Right atrium auricular region (tissue), 2 donors: ENCODE measurements at regions not wholly inside any gene's neighbourhood (a gene's known extent, or its start where the extent isn't known, plus 50 kb on each side); places are given as distances from the start of the nearest gene placed in this dataset.

Experiments
- DNase-seq: peaks from one replicate; pipeline ENCODE4 v3.0.0-alpha.2; 2019; ENCODE audit warnings: low spot score
- H3K27ac ChIP-seq, 2 donors: fragments of 200-600 bp; sonication (generic); 1 replicate in 1 of 2; 2 replicates in 1 of 2; pipeline ENCODE4 v1.5.1; 2016 to 2019
- H3K27me3 ChIP-seq, 2 donors: fragments of 200-600 bp; sonication (generic); one replicate each; pipeline versions ENCODE4 v1.5.1 to v1.6.0; 2017 to 2019
- H3K36me3 ChIP-seq: fragments of 200-600 bp; sonication (generic); one replicate; pipeline ENCODE4 v1.5.1; 2016
- H3K4me1 ChIP-seq, 2 donors: fragments of 200-600 bp; sonication (generic); one replicate each; pipeline versions ENCODE4 v1.5.1 to v1.6.0; 2017 to 2019
- H3K4me3 ChIP-seq, 2 donors: fragments of 200-600 bp; sonication (generic); 1 replicate in 1 of 2; 2 replicates in 1 of 2; pipeline ENCODE4 v1.5.1; 2017 to 2019; ENCODE audit warnings: mild to moderate bottlenecking in 1 of 2, moderate library complexity in 1 of 2
- H3K9me3 ChIP-seq, 2 donors: fragments of 200-600 bp; sonication (generic); one replicate each; pipeline ENCODE4 v1.5.1; 2019
- CTCF ChIP-seq, 2 donors: fragments of 200-600 bp; sonication (generic); IDR thresholded peaks; one replicate each; pipeline ENCODE4 v1.5.1; 2019; ENCODE audit warnings: antibody characterized with exemption in 2 of 2

DNA sequence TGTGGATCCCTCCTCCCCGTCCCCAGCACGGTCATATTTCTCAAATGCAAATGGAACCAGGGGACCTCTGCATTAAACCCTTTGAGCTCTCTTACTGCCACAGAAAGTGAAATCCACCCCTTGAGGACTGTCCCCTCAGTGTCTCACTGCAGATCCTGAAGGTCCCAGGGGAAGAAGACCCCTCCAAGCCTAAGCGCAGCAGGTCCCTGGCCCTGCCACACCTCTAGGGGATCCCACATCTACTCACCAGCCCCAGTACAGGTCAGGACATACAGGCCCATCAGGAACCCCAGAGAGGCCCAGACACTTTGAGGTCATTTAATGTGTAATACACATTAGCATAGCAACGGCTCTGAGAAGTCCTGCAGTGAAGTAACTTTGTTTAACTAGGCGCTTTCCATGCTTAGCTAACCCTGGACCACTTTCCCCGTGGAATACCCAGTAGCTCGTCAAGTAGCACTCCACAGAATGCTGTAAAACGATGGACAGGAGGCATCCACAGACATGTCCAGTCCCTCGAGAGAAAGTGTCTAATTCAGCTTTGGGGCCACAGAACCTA is 54.7 kb upstream of the ALDH1B1 start:
- Histone ChIP-seq H3K27me3 (no peaks in the 10 kb centered on the region), H3K4me1 (peaks cover 0 to 8% of the 10 kb centered on the region in 2 donors), H3K27ac (no peak overlapping the region), H3K4me3 (no peak overlapping the region), H3K9me3 (no peaks in the 10 kb centered on the region), H3K36me3 (no peaks in the 10 kb centered on the region)
- no peak for TF ChIP-seq CTCF (IDR thresholded peaks at IDR 0.05)
- no peak for DNase-seq

GRCh38 chr9:38337181-38337580 is 55.3 kb upstream of the ALDH1B1 start:
- no peak overlapping the region for H3K27ac ChIP-seq
- no peaks in the 10 kb centered on the region for H3K27me3 ChIP-seq
- H3K4me3 ChIP-seq = no peak overlapping the region
- no peak for TF ChIP-seq CTCF (IDR thresholded peaks at IDR 0.05)
- no peaks in the 10 kb centered on the region for H3K36me3 ChIP-seq
- no peaks in the 10 kb centered on the region for H3K9me3 ChIP-seq
- no peak for DNase-seq
- H3K4me1 ChIP-seq = peaks cover 0 to 8% of the 10 kb centered on the region in 2 donors

- Histone ChIP-seq H3K4me1 (peaks cover 0 to 8% of the 10 kb centered on the region in 2 donors), H3K27ac (no peak overlapping the region), H3K27me3 (no peaks in the 10 kb centered on the region), H3K9me3 (no peaks in the 10 kb centered on the region), H3K4me3 (no peak overlapping the region), H3K36me3 (no peaks in the 10 kb centered on the region)
- DNase-seq = no peak
- no peak for TF ChIP-seq CTCF (IDR thresholded peaks at IDR 0.05)
These were observed 56.2 kb upstream of the ALDH1B1 start for GRCh38 chr9:38336341-38336740.

GRCh38 chr9:38335686-38336085 is 56.8 kb upstream of the ALDH1B1 start:
- Histone ChIP-seq H3K4me3 (no peak overlapping the region), H3K36me3 (no peaks in the 10 kb centered on the region), H3K4me1 (peaks cover 0 to 8% of the 10 kb centered on the region in 2 donors), H3K27me3 (no peaks in the 10 kb centered on the region), H3K27ac (no peak overlapping the region), H3K9me3 (no peaks in the 10 kb centered on the region)
- DNase-seq = no peak
- TF ChIP-seq CTCF (IDR thresholded peaks at IDR 0.05) = no peak

- H3K4me3 ChIP-seq = no peak overlapping the region
- H3K27me3 ChIP-seq = no peaks in the 10 kb centered on the region
- no peaks in the 10 kb centered on the region for H3K9me3 ChIP-seq
- TF ChIP-seq CTCF (IDR thresholded peaks at IDR 0.05) = no peak
- no peak for DNase-seq
- H3K4me1 ChIP-seq = peaks cover 0 to 5% of the 10 kb centered on the region in 2 donors
- H3K27ac ChIP-seq = no peak overlapping the region
- H3K36me3 ChIP-seq = no peaks in the 10 kb centered on the region
These were observed 58.3 kb upstream of the ALDH1B1 start for GRCh38 chr9:38334234-38334633.

- Histone ChIP-seq H3K4me1 (no peaks in the 10 kb centered on the region), H3K9me3 (no peaks in the 10 kb centered on the region), H3K27ac (no peak overlapping the region), H3K4me3 (no peak overlapping the region), H3K27me3 (no peaks in the 10 kb centered on the region), H3K36me3 (no peaks in the 10 kb centered on the region)
- TF ChIP-seq CTCF (IDR thresholded peaks at IDR 0.05) = no peak
- DNase-seq = no peak
These were observed 59.5 kb upstream of the ALDH1B1 start for GRCh38 chr9:38333047-38333446.
